Heart left ventricle (tissue), 16 donors: ENCODE measurements at regions not wholly inside any gene's neighbourhood (a gene's known extent, or its start where the extent isn't known, plus 50 kb on each side); places are given as distances from the start of the nearest gene placed in this dataset.

ENCODE experiments used
- ATAC-seq, 4 donors: fragments of 200-7000 bp; cut with Tn5 transposase; one replicate each; pipeline ENCODE4 v1.9.1; 2020 to 2022; ENCODE audit warnings: moderate library complexity in 4 of 4, mild to moderate bottlenecking in 3 of 4, moderate number of reproducible peaks in 1 of 4
- DNase-seq, 5 donors: peaks; one replicate each; pipeline ENCODE4 v3.0.0-alpha.2; 2020
- H3K27ac ChIP-seq, 12 donors: fragments of 200-600 bp; sonication (generic) in 4 of 12; one replicate each; pipeline versions ENCODE4 v1.5.0 to v1.8.0; 2016 to 2022; ENCODE audit warnings: mild to moderate bottlenecking in 2 of 12
- H3K27me3 ChIP-seq, 9 donors: fragments of 200-600 bp; sonication (generic) in 2 of 9; one replicate each; pipeline versions ENCODE4 v1.5.1 to v1.8.0; 2016 to 2022; ENCODE audit warnings: mild to moderate bottlenecking in 3 of 9
- H3K36me3 ChIP-seq, 9 donors: fragments of 200-600 bp; sonication (generic) in 2 of 9; one replicate each; pipeline versions ENCODE4 v1.5.0 to v1.8.0; 2018 to 2022; ENCODE audit warnings: mild to moderate bottlenecking in 2 of 9
- H3K4me1 ChIP-seq, 12 donors: fragments of 200-600 bp; sonication (generic) in 4 of 12; one replicate each; pipeline versions ENCODE4 v1.5.0 to v1.8.0; 2016 to 2022; ENCODE audit warnings: mild to moderate bottlenecking in 3 of 12
- H3K4me3 ChIP-seq, 12 donors: fragments of 200-600 bp; sonication (generic) in 4 of 12; one replicate each; pipeline versions ENCODE4 v1.5.0 to v1.8.0; 2017 to 2022; ENCODE audit warnings: mild to moderate bottlenecking in 9 of 12, moderate library complexity in 4 of 12
- H3K9me3 ChIP-seq, 12 donors: fragments of 200-600 bp; sonication (generic) in 4 of 12; one replicate each; pipeline versions ENCODE4 v1.5.0 to v1.8.0; 2016 to 2022; ENCODE audit warnings: mild to moderate bottlenecking in 1 of 12
- CTCF ChIP-seq, 12 donors: fragments of 200-600 bp; sonication (generic) in 4 of 12; IDR thresholded peaks; one replicate each; pipeline versions ENCODE4 v1.5.0 to v1.8.0; 2018 to 2022; ENCODE audit warnings: antibody characterized with exemption in 12 of 12, mild to moderate bottlenecking in 5 of 12
- POLR2A ChIP-seq, 2 donors: fragments of 450-650 bp; IDR thresholded peaks; one replicate each; pipeline ENCODE4 v1.6.1; 2017; ENCODE audit warnings: antibody characterized with exemption in 2 of 2, mild to moderate bottlenecking in 2 of 2, moderate library complexity in 2 of 2
- WGBS, 4 donors: extraction: QIAGEN DNeasy Blood & Tissue Kit in 2 of 4; methylation state at CpG; one replicate each; pipeline versions ENCODE4 v1.1.5 to v1.1.7; 2013 to 2018; 5-methylcytosine and 5-hydroxymethylcytosine counted together
- intact Hi-C, 10 donors: fragments of 100-400 bp; cut with DNase I; formaldehyde crosslinking; loops; one replicate each; pipeline versions ENCODE4 v1.11.1 to v1.14.2; 2022
- donor health status: ischemic (EF 13 %, LVEDD 7.1; RV severe dilation, severe dysfunction).
- donor health status: healthy with polysubstance abuse.
- donor health status: DM: no; HTN: yes; CAD: no.
- donor health status: DM: no; HTN: no; CAD: no.
- donor health status: ischemic (EF 25% LVEDD 6.9; RV normal size, moderate dysfunction).
- donor health status: ischemic (EF 25% LVEDD 5.7; RV mildly dilated, moderate dysfunction).
- donor health status: healthy.
- donor health status: DM: yes; HTN: yes; CAD: no.
- donor health status: ischemic (EF 35%, LVEDD 5.7; RV mildly dilated, moderate dysfunction).
- donor health status: nonischemic (EF 11% LVEDD 7.7; RV severe dilation, severe dysfunction).
- donor health status: DM: yes; HTN: yes; CAD: no.
- donor health status: PGD.
- donor health status: ischemic (EF 29% LVEDD 5.4; RV normal size, mild dysfunction).
- donor health status: nonischemic (EF 23%, LVEDD 6.1; RV moderate dilation, normal function).

- no peak for DNase-seq
- Histone ChIP-seq H3K4me1 (no peaks in the 10 kb centered on the region), H3K27me3 (peaks cover 0 to 5% (median 0%) of the 10 kb centered on the region in 9 donors), H3K36me3 (no peaks in the 10 kb centered on the region), H3K27ac (no peak overlapping the region), H3K4me3 (no peak overlapping the region), H3K9me3 (no peaks in the 10 kb centered on the region)
- 67 to 84% (median 76%) methylated on average over 3 of the region's 3 CpGs for WGBS, 4 donors
- TF ChIP-seq CTCF (IDR thresholded peaks at IDR 0.05): no peak
- no peak for TF ChIP-seq POLR2A (IDR thresholded peaks at IDR 0.05)
- no peak for ATAC-seq
- intact Hi-C loops: no loop called here
Observed at GRCh38 chr10:113354711-113355110, 198.1 kb upstream of the HABP2 start.

GRCh38 chr10:113356794-113357680 is 195.8 kb upstream of the HABP2 start:
- Histone ChIP-seq H3K9me3 (no peaks in the 10 kb centered on the region), H3K27me3 (peaks cover 0 to 7% (median 0%) of the 10 kb centered on the region in 9 donors), H3K36me3 (no peaks in the 10 kb centered on the region), H3K4me3 (no peak overlapping the region), H3K27ac (peak overlapping the region in 1 of 12 donors; percentile 78), H3K4me1 (peaks cover 0 to 7% (median 0%) of the 10 kb centered on the region in 12 donors)
- TF ChIP-seq POLR2A (IDR thresholded peaks at IDR 0.05) (no peak), CTCF (IDR thresholded peaks at IDR 0.05) (no peak)
- WGBS, 4 donors: 70 to 86% (median 73%) methylated on average over 5 of the region's 5 CpGs
- intact Hi-C loops: no loop called here
- ATAC-seq (no peak), DNase-seq (no peak)

GRCh38 chr10:113357681-113358300 is 195.1 kb upstream of the HABP2 start:
- WGBS, 4 donors: 86 to 89% (median 88%) methylated on average over 18 of the region's 18 CpGs

More at GRCh38 chr10:113357681-113358300, 195.1 kb upstream of the HABP2 start:
- DNase-seq: no peak
- ATAC-seq: no peak
- peaks cover 0 to 8% (median 0%) of the 10 kb centered on the region in 9 donors for H3K27me3 ChIP-seq
- intact Hi-C loops: no loop called here
- TF ChIP-seq POLR2A (IDR thresholded peaks at IDR 0.05) (no peak), CTCF (IDR thresholded peaks at IDR 0.05) (no peak)
- no peaks in the 10 kb centered on the region for H3K9me3 ChIP-seq
- peaks cover 0 to 14% (median 0%) of the 10 kb centered on the region in 12 donors for H3K4me1 ChIP-seq
- peak overlapping the region in 1 of 12 donors; percentile 76 for H3K27ac ChIP-seq
- no peaks in the 10 kb centered on the region for H3K36me3 ChIP-seq
- H3K4me3 ChIP-seq: no peak overlapping the region
